ENCODE measurements at regions not wholly inside any gene's neighbourhood (a gene's known extent, or its start where the extent isn't known, plus 50 kb on each side); places are given as distances from the start of the nearest gene placed in this dataset.
A peak's percentile ranks its signal among the peaks of the same experiment; 100 is the strongest.

DNA sequence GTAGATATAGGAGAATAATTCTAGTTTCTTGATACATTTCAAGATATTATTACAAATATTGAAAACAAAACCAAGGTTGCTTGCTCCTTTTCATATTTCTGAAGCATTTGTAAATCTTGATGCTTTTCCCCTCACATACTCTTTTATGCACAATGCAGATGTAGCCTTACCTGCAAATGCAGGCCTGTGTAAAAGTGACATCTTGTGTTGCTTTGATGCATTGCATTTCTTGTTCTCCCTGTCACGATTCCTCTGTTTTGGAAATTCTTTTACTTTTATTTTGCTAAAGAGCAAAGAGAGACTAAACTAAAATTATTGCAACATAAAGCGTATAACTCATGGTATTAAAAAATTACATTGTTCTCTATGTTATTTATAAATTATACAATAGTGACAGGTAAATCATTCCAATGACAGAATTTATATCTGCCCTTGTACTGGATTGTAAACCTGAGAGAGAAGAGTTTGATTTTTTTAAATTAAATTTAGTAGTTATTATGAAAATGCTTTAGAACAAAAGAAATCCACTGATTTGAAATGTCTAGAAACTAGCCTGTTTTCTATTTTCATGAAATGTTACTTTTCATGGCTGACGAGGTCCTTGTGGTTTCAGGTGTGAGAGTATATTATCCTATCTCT lies 970.0 kb downstream of the MAT2B start:
- TF ChIP-seq EZH2 (IDR thresholded peaks at IDR 0.05; ENCODE audit: borderline replicate concordance, control insufficient read depth, low read depth, low read length) (no peak), JUND (IDR thresholded peaks at IDR 0.05; ENCODE audit: low read depth, low read length) (no peak), SIX5 (IDR thresholded peaks at IDR 0.05; ENCODE audit: low read depth, low read length, severe bottlenecking) (no peak)
- TF ChIP-seq, protein P1, sequence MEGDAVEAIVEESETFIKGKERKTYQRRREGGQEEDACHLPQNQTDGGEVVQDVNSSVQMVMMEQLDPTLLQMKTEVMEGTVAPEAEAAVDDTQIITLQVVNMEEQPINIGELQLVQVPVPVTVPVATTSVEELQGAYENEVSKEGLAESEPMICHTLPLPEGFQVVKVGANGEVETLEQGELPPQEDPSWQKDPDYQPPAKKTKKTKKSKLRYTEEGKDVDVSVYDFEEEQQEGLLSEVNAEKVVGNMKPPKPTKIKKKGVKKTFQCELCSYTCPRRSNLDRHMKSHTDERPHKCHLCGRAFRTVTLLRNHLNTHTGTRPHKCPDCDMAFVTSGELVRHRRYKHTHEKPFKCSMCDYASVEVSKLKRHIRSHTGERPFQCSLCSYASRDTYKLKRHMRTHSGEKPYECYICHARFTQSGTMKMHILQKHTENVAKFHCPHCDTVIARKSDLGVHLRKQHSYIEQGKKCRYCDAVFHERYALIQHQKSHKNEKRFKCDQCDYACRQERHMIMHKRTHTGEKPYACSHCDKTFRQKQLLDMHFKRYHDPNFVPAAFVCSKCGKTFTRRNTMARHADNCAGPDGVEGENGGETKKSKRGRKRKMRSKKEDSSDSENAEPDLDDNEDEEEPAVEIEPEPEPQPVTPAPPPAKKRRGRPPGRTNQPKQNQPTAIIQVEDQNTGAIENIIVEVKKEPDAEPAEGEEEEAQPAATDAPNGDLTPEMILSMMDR (IDR thresholded peaks at IDR 0.05 in 2 of 3, conservative IDR thresholded peaks at IDR 0.05 in 1 of 3; ENCODE audit: control insufficient read depth in 2 of 3, extremely low read depth in 1 of 3, insufficient read depth in 1 of 3, low read depth in 3 of 3, low read length in 3 of 3), result peak; percentile 14 to 43 (median 20); a peak in 3 of 6 replicates

All from GM12878 (cell line).